Stimulated activated CD4-positive, alpha-beta T cell treated with anti-CD3 and anti-CD28 coated beads, Interleukin-4, amount 100 ng/mL, for 4 hours (primary cell): ENCODE measurements at regions not wholly inside any gene's neighbourhood (a gene's known extent, or its start where the extent isn't known, plus 50 kb on each side); places are given as distances from the start of the nearest gene placed in this dataset.
A peak's percentile ranks its signal among the peaks of the same experiment; 100 is the strongest.

Experiments used
- DNase-seq, 2 experiments: peaks; one replicate each; pipeline ENCODE4 v3.0.0-alpha.2; 2020

DNA sequence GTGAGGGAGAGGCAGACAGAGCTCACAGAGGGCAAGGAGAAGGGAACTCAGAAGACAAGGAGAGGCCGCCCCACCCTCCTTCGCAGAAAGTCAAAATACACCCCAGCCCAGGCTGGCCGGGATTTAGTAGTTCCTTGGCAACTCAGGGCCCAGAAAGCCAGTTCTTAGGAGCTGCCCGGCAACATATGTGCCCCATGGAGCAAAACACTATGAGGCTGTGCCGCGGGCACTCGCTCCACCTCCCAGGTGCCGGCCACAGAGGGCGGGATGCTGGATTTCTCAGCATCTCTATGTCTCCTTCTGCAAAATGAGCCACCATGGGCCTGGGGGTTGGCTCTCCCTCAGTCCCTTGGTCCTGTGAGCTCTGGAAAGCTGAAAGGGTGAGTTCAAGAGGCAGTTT, 93.8 kb upstream of the CACNA1A start:
- no peak for DNase-seq

DNA sequence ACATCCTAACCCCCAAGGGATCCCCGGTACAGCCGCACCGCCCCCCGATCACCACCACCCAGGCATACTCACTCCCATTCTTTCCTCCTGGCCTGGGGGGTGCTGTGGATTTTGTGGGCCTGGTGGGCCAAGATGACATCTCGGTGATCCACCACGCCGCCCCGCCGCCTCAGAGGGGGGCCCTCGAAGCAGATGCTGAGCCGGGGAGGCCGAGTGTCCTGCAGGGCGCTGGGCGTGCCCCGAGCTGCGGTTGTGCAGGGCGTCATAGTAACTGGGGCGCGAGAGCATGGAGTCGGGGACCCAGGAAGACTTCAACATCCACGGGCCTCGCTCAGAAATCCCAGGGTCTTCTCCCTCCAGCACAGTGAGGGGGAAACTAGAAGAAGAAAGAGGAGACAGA, 93.4 kb upstream of the CACNA1A start:
- DNase-seq = no peak

DNA sequence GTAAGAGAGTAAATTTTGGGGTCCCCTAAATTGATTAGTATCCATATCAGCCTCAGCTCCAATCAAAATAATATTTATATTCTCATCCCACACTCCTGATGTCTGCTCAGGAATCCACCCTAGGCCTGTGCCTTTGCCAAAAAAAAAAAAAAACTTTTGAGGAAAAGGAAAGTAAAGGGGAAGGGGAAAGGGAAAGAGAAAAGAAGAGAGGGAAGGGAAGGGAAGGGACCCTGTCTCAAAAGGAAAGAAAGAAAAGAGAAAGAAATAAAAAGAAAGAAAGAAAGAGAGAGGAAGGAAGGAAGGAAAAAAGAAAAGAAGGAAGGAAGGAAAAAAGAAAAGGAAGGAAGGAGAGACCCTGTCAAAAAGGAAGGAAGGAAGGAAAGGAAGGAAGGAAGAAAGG, 91.8 kb upstream of the CACNA1A start:
- DNase-seq = no peak

DNA sequence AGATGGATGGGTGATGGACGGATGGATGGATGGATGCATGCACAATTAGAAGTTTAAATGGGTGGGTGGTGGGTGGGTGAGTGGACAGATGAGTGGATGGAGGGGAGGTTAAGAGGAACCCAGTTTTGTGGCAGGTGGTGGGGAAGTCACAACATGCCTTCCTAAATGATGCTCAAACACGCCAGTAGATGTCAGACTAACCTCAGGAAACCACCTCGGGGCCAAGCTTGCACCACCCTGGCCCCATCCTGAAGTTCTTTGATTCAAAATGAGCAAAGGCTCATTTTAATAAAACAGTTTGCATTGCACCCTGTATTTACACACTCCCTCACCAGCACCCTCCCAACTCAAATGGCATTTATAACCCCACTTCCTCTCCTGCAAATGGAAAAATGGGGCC, 91.4 kb upstream of the CACNA1A start:
- peak; percentile 28 to 38 for DNase-seq

DNA sequence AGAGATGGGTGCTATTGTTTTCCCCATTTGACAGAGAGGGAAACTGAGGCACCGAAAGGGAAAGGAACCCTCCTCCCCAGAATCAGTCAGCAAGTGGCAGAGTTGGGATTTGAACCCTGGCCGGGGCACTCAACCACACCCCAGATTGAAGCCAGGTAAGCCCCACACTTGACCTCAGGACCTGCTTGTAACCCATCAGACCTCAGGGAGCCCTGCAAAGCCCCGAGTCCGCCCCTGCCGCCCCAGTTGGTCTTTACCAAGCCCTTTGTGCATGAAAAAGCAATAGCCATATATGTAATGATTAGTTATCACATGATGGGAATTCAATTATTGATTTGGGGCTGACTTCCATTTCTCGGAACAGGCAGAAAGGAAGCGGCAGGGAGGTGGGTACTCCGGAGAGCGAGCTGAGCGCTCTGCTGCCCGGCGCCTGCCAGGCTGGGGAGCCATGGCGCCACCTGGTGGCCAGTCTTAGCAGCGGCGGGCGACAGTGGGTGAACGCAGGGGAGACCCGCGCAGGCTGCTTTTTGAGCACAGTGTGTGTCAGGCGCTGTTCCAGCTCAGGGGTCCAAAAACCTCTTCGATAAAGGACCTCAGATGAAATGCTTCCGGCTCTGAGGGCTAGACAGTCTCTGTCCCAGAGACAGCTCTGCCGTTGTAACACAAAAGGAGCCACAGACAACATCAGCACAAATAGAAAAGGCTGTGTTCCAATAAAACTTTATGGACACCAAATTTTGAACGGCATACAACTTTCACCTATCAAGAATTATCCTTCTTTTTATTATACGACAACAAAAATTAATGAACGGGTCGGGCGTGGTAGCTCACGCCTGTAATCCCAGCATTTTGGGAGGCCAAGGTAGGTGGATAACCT, 82.9 kb upstream of the CACNA1A start:
- DNase-seq = peak; percentile 71 to 85

DNA sequence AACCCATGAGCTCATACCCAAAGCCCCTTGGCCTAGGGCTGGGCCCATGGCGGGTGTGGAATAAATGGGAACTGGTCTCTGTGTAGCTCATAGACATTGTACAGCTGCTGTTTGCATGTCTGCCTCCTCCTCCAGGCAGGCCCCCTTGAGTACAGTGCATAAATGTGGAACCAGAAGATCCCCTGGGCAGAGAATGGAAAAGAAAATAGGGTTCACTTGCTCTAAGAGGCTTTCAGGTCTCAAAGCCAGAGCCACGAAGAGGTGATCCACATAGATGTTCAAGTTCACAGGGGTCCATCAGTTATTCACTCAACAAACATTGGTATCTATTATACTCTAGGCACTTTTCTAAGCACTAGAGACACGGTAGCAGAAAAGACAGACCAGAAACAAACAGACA, 79.2 kb upstream of the CACNA1A start:
- no peak for DNase-seq

DNA sequence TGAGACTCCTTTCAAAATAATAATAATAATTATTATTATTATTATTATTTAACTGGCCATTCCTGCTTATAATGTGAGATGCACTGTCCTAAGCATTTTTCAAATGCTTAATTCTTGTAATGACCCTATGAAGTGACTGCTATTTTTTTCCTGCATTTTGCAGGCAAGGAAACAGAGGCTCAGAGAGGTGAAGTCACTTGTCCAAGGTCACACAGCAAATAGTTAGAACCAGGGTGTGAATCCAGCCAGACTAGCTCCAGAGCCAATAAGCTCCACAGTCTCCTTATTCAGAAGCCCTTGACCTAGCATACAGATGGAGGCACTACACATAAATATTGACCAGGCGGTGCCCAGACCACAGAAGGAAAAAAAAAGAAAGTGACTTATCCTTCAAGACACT, 77.5 kb upstream of the CACNA1A start:
- DNase-seq = no peak

DNA sequence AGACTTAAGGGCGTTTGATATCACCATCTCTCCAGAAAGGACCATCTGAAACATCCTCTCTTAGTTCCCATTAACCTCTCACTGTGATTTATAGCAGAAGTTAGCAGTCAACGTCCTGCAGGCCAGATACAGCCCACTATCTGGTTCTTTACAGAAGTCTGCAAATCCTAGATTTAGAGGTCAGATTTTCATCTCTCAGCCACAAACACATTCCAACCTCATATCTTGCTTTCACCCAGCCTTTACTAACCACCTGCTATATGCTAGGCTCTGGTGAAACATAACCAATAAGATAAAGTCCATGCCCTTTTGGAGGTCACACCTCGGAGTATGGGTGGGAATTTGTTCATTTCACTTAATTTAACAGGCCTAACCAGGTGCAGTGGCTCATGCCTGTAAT, 76.8 kb upstream of the CACNA1A start:
- DNase-seq = no peak

DNA sequence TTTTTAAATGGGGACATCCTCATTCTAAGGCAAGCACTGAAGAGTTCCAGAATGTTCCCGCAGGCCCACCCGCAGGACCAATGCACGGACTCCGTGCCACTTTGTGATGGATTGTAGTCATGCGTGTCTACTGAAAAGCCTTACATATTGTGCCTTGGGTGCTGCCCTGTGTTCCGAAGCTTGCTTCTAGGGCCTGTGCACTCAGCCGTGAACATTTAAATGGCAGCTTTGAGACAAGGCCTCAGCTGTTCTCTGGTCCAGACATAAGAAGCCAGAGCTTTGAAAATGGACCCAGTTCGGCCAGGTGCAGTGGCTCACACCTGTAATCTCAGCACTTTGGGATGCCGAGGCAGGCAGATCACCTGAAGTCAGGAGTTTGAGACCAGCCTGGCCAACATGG, 75.3 kb upstream of the CACNA1A start:
- no peak for DNase-seq

DNA sequence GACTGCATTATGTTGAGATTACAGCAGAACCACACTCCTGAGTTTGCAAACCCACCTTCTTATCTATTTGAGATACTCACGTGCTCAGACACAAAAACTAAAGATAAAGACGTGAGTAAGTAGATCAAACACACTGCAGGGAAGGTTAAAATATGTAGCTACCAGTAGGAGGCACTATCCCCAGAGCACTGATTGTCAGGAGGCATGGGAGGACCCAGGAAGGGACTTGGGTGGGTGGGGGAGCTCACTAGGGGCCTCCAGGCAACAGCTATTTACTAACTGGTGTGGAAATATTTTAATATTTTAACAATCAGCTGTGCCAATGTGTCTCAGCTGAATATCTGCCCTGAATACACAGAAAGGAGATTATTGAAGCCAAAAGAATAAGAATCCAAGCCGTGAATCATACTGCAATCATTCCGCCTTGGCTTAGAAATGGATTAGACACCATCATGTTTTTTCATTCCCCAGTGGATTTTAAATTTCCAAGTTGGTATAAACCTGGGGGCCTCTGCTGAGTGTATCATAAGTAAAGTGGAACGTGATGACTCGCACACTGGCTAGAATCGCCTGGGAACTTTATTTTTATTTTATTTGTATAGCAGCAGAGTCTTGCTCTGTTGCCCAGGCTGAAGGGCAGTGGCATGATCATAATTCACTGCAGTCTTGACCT, 73.2 kb upstream of the CACNA1A start:
- DNase-seq = no peak

DNA sequence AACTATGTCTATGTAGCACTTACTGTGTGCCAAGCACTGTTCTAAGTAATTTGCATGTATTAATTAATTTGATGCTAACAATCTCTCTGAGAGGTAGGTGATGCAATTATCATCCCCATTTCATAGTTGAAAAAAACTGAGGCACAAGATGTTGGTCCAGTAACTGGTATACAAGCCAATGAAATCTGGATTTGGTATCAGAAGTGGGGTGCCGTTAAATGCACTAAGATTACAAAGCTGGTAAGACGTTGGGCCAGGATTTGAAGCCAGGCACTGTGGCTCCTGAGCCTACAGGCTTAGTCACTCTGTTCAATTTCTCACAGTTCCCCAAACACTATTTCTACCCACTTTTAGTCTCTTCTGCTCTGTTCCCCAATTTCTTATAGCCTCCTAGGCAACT, 70.4 kb upstream of the CACNA1A start:
- no peak for DNase-seq

DNA sequence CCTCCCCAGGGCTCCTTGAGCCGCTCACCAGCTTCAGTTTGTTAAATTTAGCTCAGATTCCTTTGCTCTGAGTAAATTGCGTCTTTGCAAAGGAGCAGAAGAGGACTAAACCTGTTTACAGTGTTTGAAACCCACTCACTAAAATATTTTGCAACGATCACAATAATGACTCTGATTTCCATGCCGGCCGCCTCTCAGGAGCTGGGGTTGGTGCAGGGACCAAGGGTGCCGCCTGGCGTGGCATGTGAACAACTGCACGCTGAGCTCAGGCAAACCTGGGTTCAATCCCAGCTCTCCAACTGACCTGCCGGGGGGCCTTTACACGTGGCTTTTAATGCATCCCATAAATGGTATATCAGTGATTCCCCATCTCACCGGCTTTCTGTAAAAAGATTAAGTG, 68.7 kb upstream of the CACNA1A start:
- DNase-seq = no peak

DNA sequence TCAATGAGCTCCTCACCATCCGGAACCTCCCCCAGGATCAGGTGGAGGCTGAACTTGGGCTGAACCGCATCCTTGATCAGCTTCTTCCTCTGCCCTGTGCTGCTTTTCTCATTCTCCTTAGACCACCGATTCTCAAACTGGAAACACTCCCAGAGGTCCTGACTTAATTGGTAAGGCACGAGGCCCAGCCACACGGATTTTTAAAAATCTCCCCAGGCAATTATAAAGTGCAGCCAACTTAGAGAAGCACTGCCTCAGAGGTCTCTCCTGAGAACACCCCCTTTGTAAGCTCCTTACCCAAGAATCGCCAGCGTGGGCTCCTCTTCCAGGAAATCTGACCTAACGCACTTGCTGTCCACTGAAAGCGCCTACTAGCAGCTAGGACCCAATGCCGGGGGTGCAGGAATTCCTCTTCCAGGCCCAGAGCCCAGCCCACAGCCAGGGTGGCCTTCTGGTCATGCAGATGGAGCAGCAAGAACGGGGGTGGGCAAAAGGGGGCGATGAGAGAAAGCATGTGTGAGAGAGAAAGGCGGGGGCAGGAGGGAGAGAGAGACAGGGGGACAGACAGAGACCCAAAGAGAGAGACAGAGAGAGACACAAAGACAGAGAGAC, 66.9 kb upstream of the CACNA1A start:
- DNase-seq = no peak

DNA sequence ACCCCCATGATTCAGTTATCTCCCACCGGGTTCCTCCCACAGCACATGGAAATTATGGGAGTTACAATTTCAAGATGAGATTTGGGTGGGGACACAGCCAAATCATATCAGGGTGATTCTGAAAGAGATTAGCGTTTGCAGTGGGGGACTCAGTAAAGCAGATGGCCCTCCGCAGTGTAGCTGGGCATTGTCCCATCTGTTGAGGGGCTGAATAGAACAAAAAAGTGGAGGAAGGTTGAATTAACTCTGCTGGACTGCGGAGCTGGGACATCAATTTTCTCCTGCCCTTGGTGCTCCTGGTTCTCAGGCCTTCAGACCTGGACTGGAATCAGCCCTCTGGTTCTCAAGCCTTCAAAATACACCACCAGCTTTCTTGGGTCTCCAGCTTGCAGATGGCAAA, 55.2 kb upstream of the CACNA1A start:
- DNase-seq = no peak

DNA sequence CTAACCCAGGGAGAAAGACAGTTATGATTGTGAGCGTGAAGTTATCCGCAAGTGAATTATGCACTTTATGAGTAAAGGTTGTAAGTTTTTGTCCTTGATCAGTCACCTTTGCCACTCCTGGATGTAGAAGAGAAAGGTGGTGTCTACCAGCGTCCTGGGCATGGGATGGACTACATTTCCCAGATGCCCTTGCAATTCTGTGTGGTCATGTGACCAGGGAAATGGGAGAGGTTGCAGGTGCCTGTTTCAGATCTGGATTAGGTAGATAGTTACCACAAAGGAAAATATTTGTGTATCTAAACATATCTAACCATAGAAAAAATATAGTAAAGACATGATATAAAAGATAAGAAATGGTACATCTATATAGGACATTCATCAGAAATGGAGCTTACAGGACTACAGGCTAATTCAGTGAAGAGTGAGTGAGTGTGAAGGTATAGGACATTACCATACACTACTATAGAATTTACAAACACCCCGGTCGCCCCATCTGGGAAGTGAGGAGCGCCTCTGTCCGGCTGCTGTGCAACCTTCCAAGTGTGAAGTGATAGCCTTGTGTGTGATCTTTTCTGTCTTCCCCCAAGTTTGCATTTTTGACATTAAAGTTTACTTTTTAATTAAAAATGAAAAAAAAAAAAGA, 51.6 kb upstream of the CACNA1A start:
- no peak for DNase-seq

DNA sequence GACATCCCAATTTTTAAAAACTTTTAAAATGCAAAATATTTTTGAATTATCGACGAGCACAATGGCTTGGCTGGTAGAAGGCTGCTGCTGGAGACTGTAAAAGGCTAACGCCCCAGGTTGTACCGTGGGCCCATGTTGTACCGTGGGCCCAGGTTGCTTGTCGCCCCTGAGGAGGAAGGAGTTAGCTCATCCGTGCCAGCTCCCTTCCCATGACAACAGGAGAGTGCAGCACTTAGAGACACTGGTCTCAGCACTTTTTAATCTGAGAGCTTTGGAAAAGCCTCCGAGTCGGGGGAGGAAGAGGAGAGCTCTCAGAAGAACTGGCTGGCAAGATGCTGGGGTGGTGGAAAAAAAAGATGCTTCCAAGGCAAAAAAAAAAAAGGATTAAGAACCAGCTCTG, 50.3 kb upstream of the CACNA1A start:
- no peak for DNase-seq
